NOMO-1 treated with DMSO at 0.1 percent for 48 hours (cell line): ENCODE measurements at regions not wholly inside any gene's neighbourhood (a gene's known extent, or its start where the extent isn't known, plus 50 kb on each side); places are given as distances from the start of the nearest gene placed in this dataset.

Experiments
- DNase-seq: peaks from one replicate; lab custom pipeline; 2025; ENCODE audit not compliant: unreplicated experiment; lab: John Stamatoyannopoulos, UW

DNA sequence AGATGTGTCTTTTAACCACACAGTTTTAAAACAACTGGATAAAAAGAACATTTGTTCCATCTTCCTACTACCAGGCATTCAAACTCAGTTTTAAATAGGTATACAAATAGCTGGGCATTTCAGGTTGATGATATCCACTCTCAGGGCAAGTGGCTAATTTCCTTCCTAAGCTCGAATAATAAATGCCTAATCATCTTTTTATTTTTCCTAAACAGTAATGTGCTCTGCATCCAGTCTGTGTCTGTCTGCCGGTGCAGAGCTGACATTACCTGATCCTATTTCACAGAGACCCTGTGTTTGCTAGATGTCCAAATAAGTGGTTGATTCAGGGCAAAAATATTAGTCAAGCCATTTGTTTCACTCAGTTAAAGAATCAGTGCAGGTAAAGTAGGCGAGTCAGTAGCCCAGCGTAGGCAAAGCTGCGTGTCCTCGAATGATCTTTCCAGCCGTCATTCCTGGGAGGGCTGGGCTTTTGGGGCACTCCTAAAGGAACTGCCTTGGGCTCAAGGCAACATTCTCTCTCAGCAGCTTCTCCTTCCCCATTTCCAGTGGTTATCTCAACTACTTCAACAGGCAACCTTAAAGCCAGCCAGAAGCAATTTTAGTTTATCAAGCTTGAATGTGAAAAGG lies 74.2 kb upstream of the BMP2 start:
- no peak for DNase-seq

DNA sequence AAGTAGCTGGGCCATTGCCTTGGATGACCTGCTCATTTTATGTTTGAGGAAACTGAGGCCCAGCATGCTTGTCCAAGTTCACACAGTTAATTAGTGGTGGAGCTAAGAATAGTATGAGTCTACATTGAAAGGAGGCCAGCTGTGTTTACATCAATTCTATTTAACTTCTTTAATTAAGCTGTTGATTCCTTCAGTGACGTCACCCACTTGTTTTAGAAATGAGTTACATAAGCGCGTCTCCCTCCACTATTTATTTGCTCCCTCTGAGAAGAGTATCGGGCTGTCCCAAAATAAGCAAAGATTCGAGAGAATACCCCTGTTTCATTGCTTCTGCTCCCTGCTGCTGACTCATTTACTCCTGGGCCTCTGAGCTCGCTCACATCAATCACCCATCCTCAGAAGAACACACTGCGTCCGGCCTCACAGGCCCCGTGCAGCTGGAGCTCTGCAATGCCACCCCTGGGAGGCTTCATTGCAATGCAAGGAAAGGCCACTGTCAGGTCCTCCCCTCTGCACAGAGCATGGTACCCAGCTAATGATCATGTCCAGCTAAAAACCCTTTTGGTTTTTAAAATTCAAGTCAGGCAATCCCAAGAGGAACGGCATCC lies 74.8 kb upstream of the BMP2 start:
- no peak for DNase-seq

DNA sequence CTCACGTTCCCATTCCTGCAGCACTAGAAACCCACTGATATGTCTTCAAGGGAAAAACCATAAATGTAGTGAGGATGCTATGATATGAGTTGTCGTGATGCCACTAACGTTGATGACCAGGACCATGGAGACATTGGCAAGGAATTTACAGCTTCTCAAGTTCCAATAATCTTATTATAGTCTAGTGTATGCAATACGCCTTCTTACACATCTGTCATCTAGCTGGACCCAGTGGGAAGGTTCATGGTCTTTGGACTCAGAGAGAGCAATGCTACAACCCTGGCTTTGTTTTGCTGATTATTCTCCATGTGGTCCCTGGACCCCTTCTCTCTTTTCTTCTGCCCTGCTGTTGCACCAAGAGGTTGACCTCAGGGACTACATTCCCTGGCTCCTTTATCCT lies 76.0 kb upstream of the BMP2 start:
- no peak for DNase-seq

DNA sequence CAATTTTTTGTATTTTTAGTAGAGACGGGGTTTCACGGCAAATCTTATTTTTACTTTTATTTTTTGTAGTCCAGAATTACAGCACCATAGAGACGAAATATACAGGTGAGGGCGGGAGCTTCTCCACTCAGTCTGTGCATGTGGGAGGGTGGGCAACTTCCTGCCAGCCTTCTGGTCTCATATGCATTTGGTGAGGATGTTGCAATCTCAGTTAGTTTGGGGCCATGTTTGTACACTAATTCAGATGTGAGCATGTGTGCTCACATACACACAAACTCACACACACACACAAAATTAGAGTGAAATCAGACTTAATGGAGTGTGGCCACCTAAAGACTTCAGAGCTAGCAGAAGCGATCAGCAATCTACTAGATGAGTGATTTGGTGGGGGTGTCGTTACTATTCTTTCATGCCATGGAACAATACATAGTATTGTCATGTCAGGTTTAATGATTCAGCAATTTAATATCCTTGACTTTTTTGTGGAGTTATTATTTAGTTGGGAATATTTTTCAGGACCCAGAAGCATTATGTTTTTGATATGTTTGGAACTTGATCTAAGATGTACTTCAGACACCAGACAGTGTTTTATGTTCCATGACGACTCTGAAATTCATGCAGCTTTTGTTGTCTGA lies 78.0 kb upstream of the BMP2 start:
- DNase-seq = no peak

DNA sequence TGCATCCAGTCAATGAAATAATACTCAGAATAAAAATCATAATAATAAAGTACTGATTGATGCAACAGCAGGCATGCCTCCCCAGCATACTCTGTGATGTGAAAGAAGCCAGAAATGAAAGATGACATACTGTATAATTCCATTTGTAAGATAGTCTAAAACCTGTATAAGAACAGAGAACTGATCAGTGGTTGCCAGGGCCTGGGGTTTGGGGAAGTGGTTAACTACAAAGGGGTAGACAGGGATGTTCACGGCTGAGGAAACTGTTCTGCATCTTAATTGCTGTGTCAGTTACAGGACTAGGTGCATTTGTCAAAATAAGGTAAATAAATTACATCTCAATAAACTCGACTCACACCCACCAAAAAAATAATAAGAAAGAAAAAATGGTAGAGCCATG lies 81.3 kb upstream of the BMP2 start:
- DNase-seq = peak; percentile 83

DNA sequence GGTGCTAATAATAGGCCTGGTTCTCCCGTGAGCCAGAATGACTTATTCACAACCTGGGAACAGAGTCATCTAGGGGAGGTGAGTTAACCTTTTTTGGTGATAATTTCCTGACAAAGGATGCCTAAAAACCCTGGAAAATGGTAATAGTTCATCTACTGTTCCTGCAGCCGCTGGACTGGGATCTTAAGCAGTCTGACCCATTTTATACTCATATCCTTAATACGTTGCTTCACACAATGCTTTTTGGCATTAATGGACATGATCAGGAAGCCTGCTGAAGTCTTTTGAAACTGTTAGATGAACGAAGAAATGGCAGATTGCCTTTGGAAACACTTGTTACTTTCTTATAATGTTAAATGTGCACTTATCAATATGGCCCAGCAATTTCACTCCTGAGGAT lies 81.9 kb upstream of the BMP2 start:
- no peak for DNase-seq

DNA sequence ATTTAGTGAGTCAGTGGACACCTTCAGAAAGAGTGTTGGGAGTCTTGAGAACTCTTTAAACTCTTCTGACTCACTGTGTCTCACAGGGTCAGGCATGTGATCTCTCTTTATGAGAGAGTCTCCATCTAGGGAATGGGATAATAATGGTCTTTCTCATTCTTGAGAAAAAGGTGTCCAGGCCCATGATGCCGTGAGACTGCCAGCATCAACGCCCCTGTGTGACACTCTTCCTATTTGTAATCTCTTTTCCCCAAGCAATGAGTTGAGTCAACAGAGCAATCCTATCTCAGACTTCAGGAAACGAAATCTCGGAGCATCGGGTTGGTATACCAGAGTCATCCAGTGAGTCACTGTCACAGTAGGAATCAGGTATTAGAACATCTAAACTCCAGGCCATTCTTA lies 82.3 kb upstream of the BMP2 start:
- DNase-seq = no peak

DNA sequence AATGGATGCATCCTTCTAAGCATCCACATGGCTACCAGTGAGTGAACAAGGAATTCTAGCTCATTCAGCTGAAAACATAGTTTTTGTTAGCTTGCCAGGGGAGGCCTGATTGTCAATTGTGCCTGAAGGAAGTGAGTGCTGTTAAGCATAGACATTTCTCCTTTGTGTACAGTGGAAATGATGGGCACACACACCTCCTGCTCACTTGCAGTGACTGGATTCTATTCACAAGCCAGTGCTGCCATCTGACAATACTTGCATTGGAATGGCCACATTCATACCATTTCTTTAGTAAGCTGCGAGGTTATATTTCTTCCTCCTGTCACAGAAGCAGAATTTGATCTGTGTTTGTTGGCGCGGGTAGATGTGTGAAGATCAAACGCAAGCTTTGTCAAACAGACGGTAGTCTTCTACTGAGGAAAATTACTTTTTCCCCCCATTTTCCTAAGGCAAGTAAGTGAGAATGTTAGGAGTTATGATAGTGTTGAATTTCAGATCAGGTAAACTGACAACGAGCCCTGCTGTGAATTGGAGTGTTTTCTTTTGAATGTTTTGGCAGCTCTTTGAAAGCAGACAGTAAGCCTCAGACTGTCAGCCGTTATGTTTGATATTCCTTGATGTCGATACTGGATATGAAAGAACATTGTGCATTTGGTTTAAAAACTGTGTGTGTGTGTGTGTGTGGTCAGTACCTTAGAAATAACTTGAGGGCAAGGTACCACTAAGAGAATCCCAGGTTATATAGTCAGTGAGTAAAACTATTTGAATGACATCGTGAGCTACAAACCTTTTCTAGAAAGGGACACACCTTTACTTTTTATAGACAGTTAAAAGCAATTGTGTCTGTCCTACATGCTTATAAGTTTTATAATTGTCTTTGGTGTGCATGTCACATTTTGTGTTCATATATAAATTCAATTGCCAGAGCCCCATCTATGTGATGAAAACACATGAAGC lies 84.2 kb upstream of the BMP2 start:
- DNase-seq = no peak

DNA sequence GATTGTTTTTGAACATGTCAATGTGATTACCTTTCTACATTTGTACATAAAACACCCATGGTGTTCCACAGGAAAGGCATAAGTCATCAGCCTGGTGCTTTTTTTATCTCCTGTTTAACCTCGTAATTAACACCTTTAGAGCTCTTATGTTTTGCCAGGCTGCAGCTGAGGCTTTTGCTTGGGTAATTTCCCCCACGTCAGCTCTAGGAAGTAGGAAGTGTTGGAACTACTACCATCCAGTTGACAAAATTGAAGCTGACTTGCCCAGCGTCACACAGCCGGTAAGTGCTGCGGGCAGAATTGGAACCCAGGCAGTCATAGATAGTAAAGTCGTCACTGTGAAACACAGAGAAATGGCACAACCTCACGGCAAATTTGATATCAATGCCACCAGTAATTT lies 86.6 kb upstream of the BMP2 start:
- no peak for DNase-seq

DNA sequence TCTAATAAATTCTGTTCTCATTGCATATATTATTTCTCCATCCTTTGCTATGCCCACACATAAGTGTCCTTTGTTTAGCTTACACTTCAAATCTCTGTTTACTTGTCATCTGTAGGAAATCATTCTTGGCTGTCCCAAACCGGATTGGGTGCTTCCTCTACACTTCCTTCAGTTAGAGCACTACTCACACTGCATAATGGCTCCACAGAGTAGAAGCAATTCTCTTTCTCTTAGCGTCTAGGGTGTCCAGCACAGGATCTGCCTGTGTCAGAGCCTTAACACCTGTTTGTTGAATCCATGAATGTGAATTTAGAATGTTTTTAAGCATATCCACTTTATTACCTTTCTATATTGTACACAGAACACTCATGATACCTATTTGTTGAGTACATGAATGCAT lies 87.0 kb upstream of the BMP2 start:
- no peak for DNase-seq

DNA sequence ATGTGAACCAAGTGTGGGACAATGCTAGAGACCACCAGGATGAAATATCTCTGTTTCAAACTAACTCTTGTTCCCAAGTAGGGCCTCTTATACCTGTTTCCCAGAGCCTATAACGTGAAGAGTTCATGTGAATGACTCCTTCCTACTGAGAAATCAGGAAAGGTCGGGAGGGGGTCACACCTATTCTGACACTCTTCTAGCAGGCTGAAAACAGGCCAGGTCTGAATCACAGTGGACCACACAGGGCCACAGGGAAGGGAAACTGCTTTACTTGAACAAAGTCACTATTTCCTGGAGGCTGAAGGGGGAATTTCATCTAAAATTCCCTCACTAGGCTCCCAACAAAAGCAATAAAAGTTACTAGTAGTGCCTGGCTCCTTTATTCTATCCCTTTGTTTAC lies 88.4 kb upstream of the BMP2 start:
- DNase-seq = no peak

DNA sequence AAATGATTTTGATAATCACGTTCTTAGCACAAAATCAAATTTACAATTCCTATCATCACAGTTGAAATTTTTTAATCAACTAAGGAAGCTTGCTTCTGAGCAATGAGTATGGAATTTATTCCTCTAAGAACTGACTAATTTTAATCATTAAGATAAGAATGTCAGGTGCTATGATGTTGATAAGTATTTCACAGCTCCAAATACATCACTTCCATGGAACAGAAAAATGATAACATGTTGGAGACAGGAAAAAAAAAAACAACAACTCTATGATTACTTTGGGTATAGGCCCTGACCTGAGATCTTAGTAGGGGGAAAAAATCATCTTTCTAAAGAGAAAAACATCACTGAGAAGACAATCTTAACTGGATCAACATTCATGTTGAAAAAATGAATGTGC lies 89.4 kb upstream of the BMP2 start:
- no peak for DNase-seq

DNA sequence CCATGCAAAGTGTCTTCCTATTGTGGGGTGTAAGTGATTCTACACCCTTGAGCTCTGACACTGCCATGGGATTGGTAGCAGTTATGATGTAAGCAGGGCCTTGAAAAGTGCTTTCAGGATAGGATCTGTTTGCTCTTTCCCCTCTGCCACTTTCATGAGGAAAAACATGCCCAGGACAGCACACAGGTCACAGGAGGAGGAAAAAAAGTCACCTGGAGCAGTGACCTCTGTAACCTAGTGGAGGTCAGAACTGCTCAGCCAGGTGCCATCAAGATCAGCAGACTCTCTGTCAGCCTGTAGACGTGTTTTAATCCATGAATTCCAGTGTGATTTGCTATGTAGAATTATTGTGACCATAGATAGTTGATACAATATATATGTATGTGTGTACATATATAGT lies 92.7 kb upstream of the BMP2 start:
- no peak for DNase-seq

DNA sequence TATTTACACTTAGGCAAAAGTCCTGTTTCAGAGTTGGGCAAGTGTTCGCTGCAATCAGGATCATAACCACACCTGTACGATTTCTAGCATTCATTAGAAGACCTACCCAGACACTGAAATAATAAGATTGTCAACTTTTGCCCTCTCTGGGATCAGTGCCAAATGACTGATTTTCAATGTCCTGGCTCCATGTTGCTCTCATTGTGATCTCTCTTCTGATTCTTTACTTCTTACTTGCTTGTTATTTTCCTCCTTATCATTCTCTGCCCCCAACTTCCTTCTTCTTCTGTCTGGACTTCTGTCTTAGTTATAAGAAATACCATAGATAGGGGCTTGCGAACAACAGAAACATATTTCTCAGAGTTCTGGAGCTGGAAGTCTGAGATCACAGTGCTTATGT lies 94.4 kb upstream of the BMP2 start:
- no peak for DNase-seq

DNA sequence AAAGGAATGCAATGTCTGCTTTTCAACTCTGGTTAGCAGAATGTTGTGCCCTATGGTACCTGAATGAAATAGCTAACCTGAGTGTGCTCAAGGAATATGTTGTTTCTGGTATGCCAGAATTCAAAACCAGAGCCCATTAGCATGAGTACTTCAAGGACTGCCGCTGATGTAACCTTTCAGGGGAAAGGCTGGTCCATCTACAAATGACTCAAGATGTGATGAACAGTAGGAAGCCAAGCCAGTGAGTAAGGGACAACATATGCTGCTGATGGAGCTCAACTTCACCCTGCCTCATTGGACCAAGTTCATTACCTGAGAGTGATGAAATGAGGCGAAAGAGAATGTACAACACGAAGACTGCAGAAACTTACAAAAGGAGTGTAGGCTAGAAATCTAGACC lies 95.7 kb upstream of the BMP2 start:
- DNase-seq = no peak

DNA sequence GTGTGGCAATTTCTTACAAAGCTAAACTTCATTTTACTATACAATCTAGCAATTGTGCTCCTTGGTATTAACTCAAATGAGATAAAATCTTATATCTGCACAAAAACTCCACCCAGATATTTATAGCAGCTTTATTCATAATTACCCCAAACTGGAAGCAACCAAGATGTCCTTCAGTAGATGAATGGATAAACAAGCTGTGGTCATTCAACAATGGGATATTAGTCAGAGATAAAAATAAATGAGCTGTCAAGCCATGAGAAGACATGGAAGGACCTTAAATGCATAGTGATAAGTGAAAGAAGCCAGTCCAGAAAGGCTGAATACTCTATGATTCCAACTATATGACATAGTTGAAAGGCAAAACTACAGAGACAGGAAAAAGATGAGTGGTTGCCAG lies 98.9 kb upstream of the BMP2 start:
- DNase-seq = no peak

DNA sequence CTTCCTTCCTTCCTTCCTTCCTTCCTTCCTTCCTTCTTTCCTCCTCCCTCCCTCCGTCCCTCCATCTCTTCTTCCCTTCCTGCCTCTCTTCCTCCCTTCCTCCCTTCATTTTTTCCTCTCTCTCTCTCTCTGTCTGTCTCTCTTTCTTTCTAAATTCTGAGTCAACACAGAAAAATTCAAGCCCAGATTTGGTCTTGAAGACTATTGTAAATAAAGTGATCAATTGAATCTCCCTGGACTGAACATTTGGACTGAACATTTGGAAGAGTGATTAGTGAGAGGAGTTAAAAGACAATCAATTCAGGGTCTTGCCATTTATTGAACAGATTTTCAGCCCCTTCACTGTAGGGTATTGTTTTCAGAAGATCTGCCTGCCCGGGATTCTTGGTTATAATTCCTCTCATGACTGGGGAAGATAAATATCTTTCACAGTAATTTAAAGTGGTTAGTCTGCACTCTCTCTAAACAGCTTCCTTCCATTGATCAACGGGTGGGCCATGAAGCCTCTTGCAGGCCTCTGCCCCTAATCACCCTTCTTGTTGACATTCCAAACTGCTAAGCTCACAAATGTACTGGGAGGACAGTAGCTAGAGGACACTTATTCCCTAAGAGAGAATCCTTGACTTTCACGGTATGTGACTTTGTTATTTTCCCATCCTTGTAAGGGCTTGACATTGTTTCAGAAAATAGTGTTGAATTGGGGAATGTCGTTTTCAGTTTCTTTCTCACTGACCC lies 101.7 kb upstream of the BMP2 start:
- DNase-seq = no peak

DNA sequence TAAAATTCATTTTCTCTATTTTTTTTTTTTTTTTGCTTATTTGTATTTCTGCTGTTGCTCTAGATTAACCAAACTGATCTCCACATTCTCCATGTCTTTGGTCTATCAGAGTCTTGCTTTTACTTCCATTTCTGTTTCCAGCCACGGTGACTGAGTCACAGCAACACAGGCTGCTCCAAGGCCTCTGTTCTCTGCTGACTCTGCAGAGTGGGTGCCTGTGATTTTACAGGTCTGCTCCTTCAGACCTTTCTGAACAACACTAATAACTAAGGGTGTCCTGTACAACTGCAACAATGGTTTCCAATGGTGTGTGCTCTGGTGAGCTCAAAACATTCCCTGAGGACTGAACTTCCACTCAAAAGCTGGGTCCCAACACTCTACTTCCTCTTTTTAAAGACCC lies 102.3 kb upstream of the BMP2 start:
- DNase-seq = no peak

DNA sequence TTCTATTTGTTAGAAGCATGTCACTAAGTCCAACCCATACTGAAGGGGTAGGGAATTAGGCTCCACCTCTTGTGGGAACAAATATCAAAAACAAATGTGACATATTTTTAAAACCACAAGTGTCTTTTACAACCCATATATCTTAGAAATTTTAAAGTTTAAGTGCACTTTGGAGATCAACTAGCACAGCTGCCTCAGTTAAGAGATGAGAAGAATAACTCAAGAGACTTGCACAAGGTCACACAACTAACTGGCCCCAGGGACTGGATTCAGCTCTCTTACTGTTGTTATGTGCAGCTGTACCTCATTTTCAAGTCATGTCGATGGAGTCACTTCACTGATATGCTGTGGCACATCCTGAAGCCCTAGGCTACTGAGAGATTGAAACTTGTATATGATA lies 102.9 kb upstream of the BMP2 start:
- no peak for DNase-seq

DNA sequence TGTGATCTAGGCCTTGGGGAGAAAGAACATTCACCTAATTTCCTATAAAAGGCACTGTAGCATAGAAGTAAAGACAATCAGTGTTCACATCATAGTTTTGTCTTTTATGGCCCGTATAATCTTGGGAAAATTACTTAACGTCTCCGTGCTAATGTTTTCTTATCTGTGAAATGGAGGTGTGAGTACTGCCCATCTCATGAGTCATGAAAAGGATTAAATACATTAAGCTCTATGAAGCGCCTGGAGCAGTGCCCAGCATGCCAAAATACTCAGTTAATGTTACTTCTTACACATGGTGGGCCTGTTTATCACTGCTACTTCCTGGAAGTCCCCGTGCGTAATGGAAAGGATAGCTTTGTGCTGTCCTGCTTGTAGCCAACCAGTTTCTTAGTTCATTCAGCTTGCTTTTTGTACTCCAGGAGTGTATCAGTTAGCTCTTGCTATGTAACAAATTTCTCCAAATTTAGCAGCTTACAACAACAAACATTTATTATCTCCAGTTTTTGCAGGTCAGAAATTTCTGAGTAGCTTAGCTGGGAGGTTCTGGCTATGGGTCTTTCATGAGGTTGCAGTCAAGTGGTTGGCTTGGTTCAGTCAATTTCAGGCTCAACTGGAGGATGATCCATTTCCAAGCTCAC lies 103.6 kb upstream of the BMP2 start:
- no peak for DNase-seq

DNA sequence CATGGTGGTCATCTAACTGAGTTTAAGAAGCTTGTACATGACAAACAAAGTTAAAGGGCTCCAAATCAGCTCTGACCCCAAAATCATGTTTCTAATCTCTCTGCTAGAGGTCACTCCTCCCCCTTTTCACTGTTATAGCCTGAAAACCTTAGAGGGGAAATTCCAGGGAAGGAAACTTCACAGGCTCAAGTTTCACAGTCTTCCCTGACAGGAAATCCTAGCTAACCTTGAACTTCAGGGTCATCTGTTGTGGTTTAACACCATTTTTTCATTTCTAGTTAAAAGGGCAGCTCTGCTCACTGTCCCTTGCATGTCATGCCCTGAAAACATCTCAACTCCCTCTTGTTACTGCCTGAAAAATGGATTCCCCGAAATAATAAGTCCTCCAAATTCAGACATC lies 104.4 kb upstream of the BMP2 start:
- DNase-seq = no peak
